Posterior cingulate gyrus (tissue), 11 donors: ENCODE measurements at regions not wholly inside any gene's neighbourhood (a gene's known extent, or its start where the extent isn't known, plus 50 kb on each side); places are given as distances from the start of the nearest gene placed in this dataset.
"Not testable (repeated sequence)": the region's sequence is repeated elsewhere in the genome, so short reads cannot be mapped to it uniquely, and the experiment has no call there.

Experiments used
- DNase-seq, 10 donors: peaks; one replicate each; pipeline versions ENCODE4 v3.0.0 to v3.0.0-alpha.2; 2020 to 2021; ENCODE audit warnings: mixed read lengths in 3 of 10
- intact Hi-C: fragments of 100-400 bp; cut with DNase I; formaldehyde crosslinking; loops from one replicate; pipeline ENCODE4 v1.15.1; 2023

DNA sequence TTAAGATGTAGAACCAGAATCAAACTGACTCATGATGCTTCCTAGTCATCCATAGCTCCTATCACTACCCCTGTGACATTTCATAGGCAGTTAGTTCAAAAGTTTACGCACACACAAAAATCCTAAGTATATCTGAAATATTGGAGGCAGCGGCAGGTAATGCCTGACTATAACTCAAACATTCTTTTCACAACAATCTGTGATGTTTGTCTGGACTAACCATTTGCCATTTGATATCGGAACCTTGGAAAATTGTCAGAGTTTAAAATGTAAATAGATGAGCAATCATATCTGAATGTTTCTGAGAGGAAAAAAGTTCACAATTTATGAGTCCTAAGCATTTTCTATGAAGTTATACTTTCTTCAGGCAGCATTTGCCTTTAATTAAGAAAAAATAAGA is 1078.2 kb downstream of the EPHA7 start:
- intact Hi-C loops, result no loop called here
- no peak for DNase-seq

DNA sequence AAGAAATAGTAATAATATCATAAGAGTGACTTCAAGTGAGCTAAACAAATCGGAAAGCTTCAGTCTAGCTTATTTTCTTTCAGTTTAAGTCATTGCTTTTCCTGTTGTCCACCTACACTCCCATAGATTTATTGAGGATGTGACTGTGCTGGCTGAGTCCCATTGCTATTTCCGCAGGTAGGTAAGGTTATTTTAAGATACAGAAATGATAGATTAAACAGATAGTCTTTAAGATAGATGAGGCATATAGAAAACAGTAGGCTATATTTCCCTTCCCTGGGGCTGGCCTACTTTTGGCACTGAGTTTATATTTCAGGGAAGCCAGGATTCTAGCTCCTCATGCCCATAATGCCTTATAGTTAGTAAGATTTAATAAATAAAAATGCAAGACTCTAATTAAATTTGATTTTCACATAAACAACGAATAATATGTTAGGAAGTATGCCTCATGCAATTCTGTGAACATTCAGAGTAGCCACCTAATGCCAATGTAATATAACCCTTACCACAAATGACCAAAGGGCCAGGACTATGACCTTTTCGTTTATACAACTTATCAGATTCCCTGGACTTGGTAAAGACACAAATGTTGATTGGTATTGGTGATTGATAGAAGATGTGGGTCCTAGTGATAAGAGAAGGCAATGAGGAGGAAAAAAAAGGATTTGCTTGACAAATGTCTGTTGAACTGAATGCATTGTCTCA is 1079.3 kb downstream of the EPHA7 start:
- no peak for DNase-seq
- intact Hi-C loops, result no loop called here

DNA sequence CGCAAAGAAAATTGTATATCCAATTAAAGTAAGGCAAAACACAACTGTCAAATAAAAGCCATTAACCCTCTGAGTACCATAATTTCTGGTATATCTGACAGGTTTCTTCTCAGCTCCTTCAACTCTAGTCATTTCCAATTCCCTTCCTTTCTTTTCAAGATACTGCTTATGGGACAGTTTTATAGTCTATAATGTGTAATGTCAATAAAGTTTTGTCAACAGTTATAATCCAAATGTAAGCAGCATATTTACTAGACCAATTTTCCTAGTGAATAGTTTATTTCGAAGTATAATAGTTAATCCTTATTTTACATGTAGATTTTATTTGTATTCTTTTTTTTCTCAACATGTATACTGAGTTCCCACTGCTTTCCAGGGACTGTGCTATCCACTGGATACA is 1081.8 kb downstream of the EPHA7 start:
- DNase-seq, result no peak
- intact Hi-C loops, result no loop called here

DNA sequence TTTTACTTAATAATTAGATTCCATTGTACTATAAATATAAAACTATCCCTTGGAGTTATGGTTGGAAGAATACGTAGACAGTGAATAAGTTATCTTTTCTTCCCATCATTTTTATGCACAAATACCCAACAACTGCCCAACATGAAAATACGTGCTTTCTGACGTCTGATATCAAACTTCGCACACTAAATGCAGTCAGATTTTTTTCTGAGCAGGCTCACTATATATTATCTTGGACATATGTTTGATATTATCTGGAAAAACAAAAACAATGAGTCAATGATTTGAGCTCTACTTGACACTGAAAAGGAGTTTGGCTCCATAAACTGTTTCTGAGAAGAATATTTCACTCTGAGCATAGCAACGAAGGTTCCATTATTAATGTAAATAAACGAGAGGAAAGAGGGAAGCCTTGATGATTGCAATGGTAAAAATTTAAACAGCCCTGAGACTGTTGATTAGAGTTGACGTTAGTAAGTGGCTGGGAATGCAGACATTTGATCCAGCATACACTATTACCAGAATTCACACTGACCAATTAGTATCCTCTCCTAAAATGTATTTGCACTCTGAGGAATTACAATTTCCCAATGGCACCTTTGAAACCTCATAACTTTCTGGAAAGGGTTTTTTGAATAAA is 1090.0 kb downstream of the EPHA7 start:
- DNase-seq, result no peak
- intact Hi-C loops, result no loop called here

DNA sequence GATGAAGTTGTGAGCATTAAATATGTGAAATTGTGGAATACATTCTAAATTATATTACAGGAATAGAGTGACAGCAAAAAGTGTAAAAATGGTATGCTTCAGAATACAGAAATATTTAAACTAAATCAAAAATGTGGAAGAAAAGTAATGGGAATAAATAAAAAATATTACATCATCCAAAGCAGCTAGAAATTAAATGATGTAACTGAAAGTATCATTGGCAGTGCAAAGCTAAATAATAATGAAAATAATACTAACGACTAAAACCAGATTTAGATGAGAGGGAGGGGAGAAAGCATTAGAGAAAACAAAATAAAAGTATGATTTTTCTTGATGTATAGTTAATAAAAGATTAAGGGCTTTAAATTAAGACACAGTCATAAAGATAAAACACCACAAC is 1104.0 kb downstream of the EPHA7 start:
- intact Hi-C loops, result no loop called here
- DNase-seq, result no peak

DNA sequence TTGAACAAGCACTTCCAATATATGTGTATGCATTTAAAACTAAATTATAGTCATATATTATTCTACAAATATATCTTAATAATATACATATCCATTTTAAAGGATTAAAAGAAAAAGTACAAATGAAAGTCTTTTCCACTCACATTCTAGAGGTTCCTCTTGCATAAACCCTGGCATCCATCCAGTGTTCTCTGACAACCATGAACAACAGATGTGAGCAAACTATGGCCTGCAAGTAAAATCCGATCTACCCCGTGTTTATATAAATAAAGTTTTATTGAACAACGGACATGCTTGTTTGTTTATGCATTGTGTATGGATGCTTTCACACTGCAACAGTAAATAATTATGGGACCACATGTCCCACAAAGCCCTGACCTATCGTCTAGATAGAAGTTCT is 1122.3 kb downstream of the EPHA7 start:
- intact Hi-C loops, result no loop called here

DNA sequence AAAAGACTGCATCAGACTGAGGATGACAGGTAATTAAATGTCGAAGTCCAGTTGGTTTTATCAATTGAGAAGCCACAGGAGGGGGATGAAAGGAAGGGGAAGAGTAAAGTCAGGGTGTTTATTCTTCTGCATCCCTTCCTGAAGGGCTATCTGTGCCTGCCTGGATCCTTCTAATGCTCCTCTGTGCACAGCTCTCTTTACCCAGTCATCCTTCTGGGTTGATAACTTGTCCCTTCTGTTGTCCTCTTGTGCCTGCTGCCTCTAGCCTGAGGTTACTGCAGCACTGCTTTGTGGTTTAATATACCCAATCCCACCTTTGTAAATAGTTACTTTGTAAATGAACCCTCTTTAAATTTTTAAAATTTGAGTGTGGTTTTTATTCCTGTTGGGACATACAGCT is 1127.3 kb downstream of the EPHA7 start:
- DNase-seq, result no peak
- intact Hi-C loops, result no loop called here

More for the DNA sequence above, 1122.3 kb downstream of the EPHA7 start:
- DNase-seq, result no peak

DNA sequence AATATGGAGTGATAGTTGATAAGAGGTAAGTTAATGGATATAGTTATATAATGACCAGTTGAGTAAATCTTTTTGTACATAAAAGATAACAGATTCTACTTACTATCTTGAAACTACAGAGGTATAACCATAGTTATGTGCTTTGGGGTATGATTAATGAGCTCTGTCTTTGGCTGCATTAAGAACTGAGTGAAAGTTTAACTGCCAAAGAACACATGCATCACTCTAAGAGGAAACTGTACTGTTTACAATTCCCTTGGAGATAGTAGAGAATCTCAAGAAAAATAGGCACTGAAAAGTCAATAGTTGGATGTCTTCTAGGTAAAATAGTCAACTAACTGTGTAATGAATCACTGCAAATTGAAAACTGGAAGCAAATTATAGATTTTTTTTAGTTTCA is 1129.5 kb downstream of the EPHA7 start:
- intact Hi-C loops, result no loop called here

DNA sequence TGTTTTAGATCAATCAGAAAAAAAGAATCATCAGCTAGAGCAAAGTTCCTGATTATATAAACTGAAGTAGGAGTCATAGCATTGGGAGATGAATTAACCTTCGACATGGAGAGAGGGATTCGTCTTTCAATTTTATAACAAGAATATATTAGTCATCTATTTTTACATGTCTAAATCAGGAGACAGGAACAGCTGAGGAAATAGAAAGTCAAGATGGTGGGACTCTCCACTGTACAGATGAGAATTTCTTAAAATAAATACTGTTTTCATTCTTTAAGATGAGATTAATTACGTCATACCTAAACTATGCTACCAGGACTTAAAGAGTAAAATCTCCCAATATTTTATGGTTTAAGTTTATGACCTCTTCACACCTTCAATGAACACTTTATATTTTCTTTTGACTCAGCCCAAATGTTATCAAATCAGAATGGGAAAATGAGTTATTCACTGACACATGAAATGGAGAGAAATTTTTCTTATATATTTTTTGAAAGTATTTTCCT is 1137.7 kb downstream of the EPHA7 start:
- intact Hi-C loops, result no loop called here
- no peak for DNase-seq

More for the DNA sequence above, 1129.5 kb downstream of the EPHA7 start:
- no peak for DNase-seq

DNA sequence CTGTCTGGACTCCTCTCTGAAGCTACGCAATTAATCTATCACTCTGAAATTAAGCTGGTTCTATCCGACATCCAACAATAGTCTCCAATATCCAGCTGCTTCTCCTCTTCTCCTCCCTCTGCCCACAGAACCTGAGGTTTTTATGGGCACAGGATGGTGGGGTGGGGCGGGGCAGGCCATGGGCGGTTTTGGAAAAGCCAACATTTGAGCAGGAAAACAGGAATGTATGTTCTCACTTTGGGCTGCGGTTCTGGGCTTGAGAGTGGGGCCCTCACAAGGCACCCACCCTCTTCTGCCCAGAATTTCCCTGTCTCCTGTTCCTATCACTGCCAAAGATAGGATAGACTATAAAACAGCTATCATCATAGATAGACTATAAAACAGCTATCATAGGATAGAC is 1144.2 kb downstream of the EPHA7 start:
- peak in 2 of 10 donors; percentile 56 to 71 for DNase-seq
- intact Hi-C loops, result no loop called here

DNA sequence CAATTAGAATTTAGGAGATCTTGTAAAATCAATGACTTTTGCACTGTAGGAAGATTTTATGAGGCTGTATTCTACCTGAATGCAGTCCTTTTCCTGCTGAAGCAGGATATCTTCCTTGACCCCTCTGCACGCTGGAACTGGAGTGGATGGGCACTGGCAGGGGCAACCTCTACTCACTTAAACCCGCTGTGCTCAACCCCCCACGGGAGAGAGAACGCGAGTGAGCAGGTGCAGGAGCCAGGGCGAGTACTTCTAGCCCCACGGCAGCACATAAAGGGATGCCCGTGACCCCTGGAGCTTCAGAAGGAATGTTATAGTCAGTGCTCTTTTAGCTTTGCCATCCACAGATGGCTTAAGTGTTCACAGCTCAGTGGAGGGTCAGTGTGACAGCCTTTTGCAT is 1144.8 kb downstream of the EPHA7 start:
- DNase-seq, result peak in 1 of 10 donors; percentile 75
- intact Hi-C loops, result no loop called here

DNA sequence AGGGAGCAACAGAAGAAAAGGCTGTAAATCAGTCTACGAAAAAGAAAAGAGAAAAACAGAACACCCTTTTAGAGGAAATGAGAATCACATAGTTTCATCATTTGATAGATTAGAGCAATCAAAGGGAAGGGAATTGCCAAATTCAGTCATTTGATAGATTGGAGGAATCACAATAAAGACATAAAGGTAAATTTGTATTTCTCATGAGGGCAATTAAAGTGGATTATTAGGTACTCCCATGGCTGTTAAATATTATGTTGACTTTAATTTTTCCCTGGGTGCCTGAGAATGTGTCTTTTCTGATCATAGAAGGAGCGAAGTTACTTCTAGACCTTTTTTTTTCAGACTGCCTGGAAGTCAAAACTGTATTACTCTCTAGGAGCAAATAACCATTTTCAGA is 1145.7 kb downstream of the EPHA7 start:
- DNase-seq, result no peak
- intact Hi-C loops, result no loop called here

DNA sequence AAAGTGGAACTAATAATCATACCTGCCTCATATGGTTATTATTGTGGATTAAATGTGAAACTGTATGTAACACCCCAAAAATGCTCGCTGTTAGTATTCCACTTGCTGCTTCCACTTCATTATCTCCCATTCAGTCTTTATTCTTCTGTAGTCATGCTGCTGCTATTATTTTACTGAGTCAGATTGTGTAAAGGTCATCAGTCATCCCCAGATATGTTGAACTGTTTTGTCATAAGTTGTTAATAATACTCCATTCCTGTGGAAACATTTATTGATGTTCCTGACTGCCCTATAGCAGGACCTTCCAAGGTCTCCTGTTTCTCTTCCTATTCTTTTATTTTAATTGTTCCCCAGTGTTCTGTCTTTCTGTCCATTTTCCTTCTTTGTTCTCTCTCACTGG is 1148.3 kb downstream of the EPHA7 start:
- DNase-seq, result no peak
- intact Hi-C loops, result no loop called here

DNA sequence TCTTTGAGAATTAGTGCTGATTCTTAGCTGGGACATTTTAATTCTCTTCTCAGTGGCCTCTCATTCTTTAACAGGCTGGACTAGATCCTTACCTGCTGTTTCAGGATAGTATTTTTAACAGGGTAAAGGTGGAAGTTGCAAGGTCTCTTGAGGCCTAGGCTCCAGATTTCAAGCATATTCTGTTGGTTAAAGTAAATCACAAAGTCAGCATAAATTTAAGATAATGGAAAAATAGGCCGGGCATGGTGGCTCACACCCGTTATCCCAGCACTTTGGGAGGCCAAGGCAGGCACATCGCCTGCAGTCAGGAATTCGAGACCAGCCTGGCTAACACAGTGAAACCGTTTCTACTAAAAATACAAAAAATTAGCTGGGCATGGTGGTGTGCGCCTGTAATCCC is 1149.0 kb downstream of the EPHA7 start:
- intact Hi-C loops, result no loop called here
- no peak for DNase-seq

DNA sequence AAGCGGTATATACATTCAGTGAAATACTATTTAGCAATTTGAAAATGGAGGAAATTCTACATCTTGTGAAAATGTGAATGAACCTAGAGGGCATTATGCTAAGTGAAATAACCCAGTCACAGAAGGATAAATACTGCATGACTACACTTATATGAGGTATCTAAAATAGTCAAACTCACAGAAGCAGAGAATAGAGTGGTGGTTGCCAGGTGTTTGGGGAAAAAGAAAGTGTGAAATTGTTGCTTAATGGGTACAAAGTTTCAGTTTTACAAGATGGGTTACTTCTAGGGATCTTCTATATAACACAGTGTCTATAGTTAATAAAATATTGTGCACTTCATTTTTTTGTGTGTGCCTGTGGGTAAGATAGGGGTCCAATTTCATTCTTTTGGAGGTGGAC is 1152.0 kb downstream of the EPHA7 start:
- no peak for DNase-seq
- intact Hi-C loops, result no loop called here

DNA sequence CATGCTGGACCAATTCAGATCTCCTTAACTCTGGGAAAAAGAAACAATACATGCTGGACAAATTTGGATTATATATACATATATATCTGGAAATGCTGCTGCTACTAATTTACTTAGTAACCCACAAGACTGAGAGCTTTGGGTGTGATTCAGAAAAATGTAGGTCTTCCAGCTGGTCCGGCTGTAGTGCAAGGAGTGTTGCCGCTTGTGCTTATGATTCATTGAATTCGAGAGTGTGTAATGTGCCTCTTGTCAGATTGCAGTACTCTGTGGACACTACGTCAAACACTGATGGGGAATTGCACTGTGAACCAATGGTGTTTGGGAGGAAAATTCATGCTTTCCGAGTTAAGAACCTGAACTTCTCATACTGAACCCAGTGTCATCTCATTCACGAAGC is 1155.5 kb downstream of the EPHA7 start:
- peak in 1 of 10 donors; percentile 63 for DNase-seq
- intact Hi-C loops, result no loop called here

DNA sequence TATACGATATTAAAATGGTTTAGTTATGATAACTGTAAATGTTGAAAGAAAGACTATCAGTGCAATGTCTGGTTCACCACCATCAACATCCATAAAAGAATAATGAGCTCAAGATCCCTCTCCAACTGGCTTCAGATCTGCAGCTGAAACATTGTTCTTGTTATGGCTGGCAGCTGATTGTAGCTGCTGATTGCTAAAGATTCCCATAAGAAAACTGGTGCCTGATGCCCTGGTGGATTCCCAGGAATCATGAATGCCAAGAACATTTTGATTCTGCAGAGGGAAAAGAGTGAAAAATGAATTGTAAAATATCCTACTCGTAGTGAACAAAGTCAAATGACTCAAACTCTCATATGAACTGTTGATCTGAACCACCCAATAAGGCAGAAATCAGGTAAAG is 1160.2 kb downstream of the EPHA7 start:
- intact Hi-C loops, result no loop called here
- DNase-seq, result no peak

DNA sequence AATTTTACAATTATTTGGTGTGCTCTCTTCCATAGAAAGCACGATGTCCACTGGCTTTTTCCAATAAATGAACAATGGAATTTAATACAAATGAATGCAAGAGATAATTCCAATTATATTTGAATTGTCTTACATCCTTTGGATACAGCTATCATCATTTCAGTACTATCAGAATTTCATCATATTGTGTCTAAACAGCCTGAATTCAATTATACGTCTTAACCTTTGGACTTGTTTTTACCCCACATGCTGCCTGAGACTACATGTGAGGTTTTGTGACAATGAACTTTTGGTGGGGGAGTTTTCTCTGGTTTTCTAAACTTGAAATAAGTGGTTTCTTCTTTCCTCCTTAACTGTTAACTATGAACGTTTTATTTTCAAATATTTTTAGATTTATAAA is 1176.0 kb downstream of the EPHA7 start:
- intact Hi-C loops, result no loop called here
- no peak for DNase-seq

DNA sequence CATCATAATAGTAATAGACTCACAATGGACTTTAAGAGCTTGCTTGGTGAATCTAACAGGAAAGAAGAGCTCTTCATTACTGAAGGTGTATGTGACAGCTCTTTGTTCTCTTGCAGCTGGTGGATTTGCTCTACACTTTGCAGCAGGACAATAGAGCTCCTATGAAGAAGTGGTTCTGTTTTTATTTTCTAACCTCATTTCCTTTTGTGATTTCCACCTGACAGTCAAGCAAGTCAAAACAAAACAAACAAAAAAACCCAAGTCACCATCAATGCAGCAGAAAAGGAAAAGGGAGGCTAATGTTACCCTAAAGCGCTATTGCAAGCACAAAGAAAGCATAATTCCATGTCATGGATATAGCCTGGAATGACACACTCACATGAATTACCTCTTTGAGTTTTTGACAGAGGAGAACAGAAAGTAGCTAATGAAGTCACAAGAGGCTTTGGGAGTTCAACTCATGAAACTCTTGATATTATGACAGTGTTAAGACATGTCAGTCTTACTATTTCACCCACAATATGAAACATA is 1188.1 kb downstream of the EPHA7 start:
- intact Hi-C loops, result no loop called here
- DNase-seq, result no peak

DNA sequence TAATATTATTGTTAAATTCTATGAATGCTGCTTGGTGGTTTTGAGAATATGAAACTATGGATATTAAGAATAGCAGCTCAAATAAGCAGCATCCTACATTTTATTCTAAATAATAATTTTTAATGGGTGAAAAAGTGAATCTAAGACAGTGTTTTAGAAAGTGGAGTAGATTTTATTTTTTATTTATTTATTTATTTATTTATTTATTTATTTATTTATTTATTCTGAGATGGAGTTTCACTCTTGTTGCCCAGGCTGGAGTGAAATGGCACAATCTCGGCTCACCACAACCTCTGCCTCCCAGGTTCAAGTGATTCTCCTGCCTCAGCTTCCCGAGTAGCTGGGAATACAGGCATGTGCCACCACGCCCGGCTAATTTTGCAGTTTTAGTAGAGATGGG is 1199.4 kb downstream of the EPHA7 start:
- intact Hi-C loops, DNase-seq: not testable (repeated sequence)

DNA sequence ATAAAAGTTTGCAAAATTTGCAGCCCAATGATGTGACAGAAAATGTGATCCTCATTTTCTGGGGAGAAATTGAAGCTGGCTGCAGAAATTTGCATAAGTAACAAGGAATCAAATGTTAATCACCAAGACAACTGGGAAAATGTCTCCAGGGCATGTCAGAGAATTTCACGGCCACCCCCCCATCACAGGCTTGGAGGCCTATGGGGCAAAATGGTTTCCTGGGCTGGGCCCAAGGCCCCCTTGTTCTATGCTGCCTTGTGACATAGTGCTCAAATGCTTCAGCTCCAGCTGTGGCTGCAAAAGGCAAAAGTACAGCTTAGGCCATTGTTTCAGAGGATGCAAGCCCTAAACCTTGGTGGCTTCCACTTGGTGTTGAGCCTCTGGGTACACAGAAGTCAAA is 1202.6 kb downstream of the EPHA7 start:
- DNase-seq, result no peak
- intact Hi-C loops, result no loop called here

DNA sequence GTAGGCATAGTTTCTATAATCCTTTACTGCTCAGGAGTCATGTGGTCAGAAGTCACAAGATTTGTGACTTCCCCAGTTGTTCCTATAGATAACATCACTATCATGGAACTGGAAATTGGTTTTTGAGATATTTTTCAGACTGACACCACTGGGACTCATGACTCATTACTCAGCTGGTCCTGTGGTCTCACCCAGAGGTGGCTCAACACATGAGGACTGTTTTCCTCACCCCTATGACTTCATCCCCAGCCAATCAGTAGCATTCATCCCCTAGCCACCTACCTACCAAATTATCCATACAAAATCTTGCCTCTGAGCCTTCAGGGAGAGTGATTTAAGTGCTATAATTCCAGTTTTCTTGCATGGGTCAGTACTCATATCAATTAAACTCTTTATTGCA is 1217.7 kb downstream of the EPHA7 start:
- intact Hi-C loops, result no loop called here
- DNase-seq, result no peak
